Lower lobe of right lung (tissue), 2 donors: ENCODE measurements at regions not wholly inside any gene's neighbourhood (a gene's known extent, or its start where the extent isn't known, plus 50 kb on each side); places are given as distances from the start of the nearest gene placed in this dataset.

Experiments
- ATAC-seq, 2 donors: fragments of 200-7000 bp; cut with Tn5 transposase; one replicate each; pipeline ENCODE4 v1.9.1; 2020 to 2022; ENCODE audit warnings: mild to moderate bottlenecking in 2 of 2, moderate library complexity in 2 of 2
- DNase-seq: peaks from one replicate; pipeline ENCODE4 v3.0.0-alpha.2; 2020
- H3K27ac ChIP-seq: fragments of 200-600 bp; one replicate; pipeline ENCODE4 v1.8.0; 2022
- H3K27me3 ChIP-seq: fragments of 200-600 bp; one replicate; pipeline ENCODE4 v1.8.0; 2022; ENCODE audit warnings: low read depth
- H3K36me3 ChIP-seq: fragments of 200-600 bp; one replicate; pipeline ENCODE4 v1.8.0; 2022; ENCODE audit warnings: mild to moderate bottlenecking
- H3K4me1 ChIP-seq: fragments of 200-600 bp; one replicate; pipeline ENCODE4 v1.8.0; 2022
- H3K4me3 ChIP-seq: fragments of 200-600 bp; one replicate; pipeline ENCODE4 v1.8.0; 2022; ENCODE audit warnings: mild to moderate bottlenecking
- H3K9me3 ChIP-seq: fragments of 200-600 bp; one replicate; pipeline ENCODE4 v1.8.0; 2022
- intact Hi-C: fragments of 100-400 bp; cut with DNase I; formaldehyde crosslinking; loops from one replicate; pipeline ENCODE4 v1.11.0; 2022
- TF ChIP-seq, protein P1 (sequence below): fragments of 200-600 bp; IDR thresholded peaks from one replicate; pipeline ENCODE4 v1.8.0; 2022; ENCODE audit warnings: antibody characterized with exemption, mild to moderate bottlenecking
- donor health status: DM: no; HTN: yes; CAD: no; lungs with severe emphysema.

DNA sequence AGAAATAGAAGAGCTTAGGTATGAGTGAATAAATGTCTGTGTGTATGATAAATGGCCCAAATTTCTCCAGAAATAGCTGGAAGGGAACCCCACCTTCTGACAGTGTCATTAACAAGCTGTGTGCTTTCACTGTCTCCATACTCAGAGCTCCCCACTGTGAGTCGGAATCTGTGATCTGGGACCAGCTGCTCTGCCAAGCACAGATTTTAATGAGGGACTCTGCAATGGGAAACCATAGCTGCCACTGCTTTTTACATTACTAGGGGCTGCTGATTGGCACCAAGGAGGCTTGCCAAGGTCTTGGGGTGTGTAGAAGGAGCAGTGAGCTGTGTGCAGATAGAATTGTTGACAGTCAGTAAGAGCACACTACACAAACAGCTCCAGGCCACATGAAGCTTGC, 244.2 kb upstream of the CCDC196 start:
- Histone ChIP-seq H3K27ac (no peak overlapping the region), H3K27me3 (no peaks in the 10 kb centered on the region), H3K4me1 (no peaks in the 10 kb centered on the region), H3K36me3 (no peaks in the 10 kb centered on the region), H3K9me3 (no peaks in the 10 kb centered on the region), H3K4me3 (no peak overlapping the region)
- intact Hi-C loops: no loop called here
- DNase-seq: no peak
- no peak for ATAC-seq
- TF ChIP-seq, protein P1, sequence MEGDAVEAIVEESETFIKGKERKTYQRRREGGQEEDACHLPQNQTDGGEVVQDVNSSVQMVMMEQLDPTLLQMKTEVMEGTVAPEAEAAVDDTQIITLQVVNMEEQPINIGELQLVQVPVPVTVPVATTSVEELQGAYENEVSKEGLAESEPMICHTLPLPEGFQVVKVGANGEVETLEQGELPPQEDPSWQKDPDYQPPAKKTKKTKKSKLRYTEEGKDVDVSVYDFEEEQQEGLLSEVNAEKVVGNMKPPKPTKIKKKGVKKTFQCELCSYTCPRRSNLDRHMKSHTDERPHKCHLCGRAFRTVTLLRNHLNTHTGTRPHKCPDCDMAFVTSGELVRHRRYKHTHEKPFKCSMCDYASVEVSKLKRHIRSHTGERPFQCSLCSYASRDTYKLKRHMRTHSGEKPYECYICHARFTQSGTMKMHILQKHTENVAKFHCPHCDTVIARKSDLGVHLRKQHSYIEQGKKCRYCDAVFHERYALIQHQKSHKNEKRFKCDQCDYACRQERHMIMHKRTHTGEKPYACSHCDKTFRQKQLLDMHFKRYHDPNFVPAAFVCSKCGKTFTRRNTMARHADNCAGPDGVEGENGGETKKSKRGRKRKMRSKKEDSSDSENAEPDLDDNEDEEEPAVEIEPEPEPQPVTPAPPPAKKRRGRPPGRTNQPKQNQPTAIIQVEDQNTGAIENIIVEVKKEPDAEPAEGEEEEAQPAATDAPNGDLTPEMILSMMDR: no peak

- no peaks in the 10 kb centered on the region for H3K9me3 ChIP-seq
- H3K4me3 ChIP-seq: no peak overlapping the region
- TF ChIP-seq, protein P1: no peak
- H3K36me3 ChIP-seq: no peaks in the 10 kb centered on the region
- DNase-seq: no peak
- intact Hi-C loops: no loop called here
- H3K4me1 ChIP-seq: no peaks in the 10 kb centered on the region
- ATAC-seq: no peak
- H3K27me3 ChIP-seq: no peaks in the 10 kb centered on the region
- H3K27ac ChIP-seq: no peak overlapping the region
These were observed 241.3 kb upstream of the CCDC196 start for GRCh38 chr14:66244834-66245233.

GRCh38 chr14:66247662-66248193, 238.4 kb upstream of the CCDC196 start:
- no peak overlapping the region for H3K4me3 ChIP-seq
- no peaks in the 10 kb centered on the region for H3K9me3 ChIP-seq
- intact Hi-C loops: no loop called here
- ATAC-seq (no peak), DNase-seq (no peak)
- no peaks in the 10 kb centered on the region for H3K4me1 ChIP-seq
- no peaks in the 10 kb centered on the region for H3K27me3 ChIP-seq
- TF ChIP-seq, protein P1: no peak
- no peak overlapping the region for H3K27ac ChIP-seq
- no peaks in the 10 kb centered on the region for H3K36me3 ChIP-seq

GRCh38 chr14:66248256-66248655, 237.9 kb upstream of the CCDC196 start:
- no peaks in the 10 kb centered on the region for H3K4me1 ChIP-seq
- H3K27me3 ChIP-seq: no peaks in the 10 kb centered on the region
- no peak overlapping the region for H3K4me3 ChIP-seq
- intact Hi-C loops: no loop called here
- ATAC-seq (no peak), DNase-seq (no peak)
- no peaks in the 10 kb centered on the region for H3K9me3 ChIP-seq
- TF ChIP-seq, protein P1: no peak
- H3K27ac ChIP-seq: no peak overlapping the region
- H3K36me3 ChIP-seq: no peaks in the 10 kb centered on the region

DNA sequence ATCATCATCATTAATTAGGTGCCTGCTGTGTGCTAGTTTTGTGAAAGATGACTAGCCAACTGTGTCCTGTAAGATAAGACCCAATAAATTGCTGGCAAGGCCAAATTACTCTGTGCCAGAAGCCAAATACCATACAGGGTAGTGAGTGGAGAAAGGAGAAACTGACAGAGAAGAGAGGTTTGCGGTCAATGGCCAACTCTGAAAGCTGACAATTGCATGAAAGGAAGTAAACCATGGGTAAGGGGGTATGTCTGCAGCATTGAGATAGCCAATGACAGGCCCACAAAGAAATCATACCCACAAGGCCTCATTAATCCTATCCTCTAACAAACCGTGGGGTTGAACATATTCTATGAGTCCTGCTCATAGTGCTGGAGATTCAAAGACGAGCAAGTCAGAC, 236.6 kb upstream of the CCDC196 start:
- H3K27ac ChIP-seq: no peak overlapping the region
- H3K27me3 ChIP-seq: no peaks in the 10 kb centered on the region
- DNase-seq: no peak
- TF ChIP-seq, protein P1: no peak
- H3K4me1 ChIP-seq: no peaks in the 10 kb centered on the region
- no peaks in the 10 kb centered on the region for H3K36me3 ChIP-seq
- H3K9me3 ChIP-seq: no peaks in the 10 kb centered on the region
- ATAC-seq: no peak
- no peak overlapping the region for H3K4me3 ChIP-seq
- intact Hi-C loops: no loop called here

GRCh38 chr14:66254038-66254437, 232.1 kb upstream of the CCDC196 start:
- Histone ChIP-seq H3K27ac (no peak overlapping the region), H3K36me3 (no peaks in the 10 kb centered on the region), H3K4me3 (no peak overlapping the region), H3K27me3 (no peaks in the 10 kb centered on the region), H3K9me3 (no peaks in the 10 kb centered on the region), H3K4me1 (no peaks in the 10 kb centered on the region)
- intact Hi-C loops: no loop called here
- TF ChIP-seq, protein P1: no peak
- DNase-seq (no peak), ATAC-seq (no peak)
